Keratinocyte (primary cell): ENCODE measurements at regions not wholly inside any gene's neighbourhood (a gene's known extent, or its start where the extent isn't known, plus 50 kb on each side); places are given as distances from the start of the nearest gene placed in this dataset.

Experiments used
- CTCF ChIP-seq, 3 experiments: IDR thresholded peaks in 1 of 3; conservative IDR thresholded peaks in 1 of 3; optimal IDR thresholded peaks in 1 of 3; 2 replicates in 2 of 3; 3 replicates in 1 of 3; pipeline versions ENCODE3 to v1.5.1; 2011; ENCODE audit warnings: low read length in 3 of 3, mild to moderate bottlenecking in 3 of 3, moderate library complexity in 2 of 3, control low read depth in 1 of 3, inconsistent platforms in 1 of 3; ENCODE audit not compliant: insufficient read depth in 2 of 3; ENCODE audit errors: extremely low read depth in 1 of 3
- EZH2 ChIP-seq: IDR thresholded peaks from one replicate; pipeline ENCODE4 v1.6.1; 2012; ENCODE audit warnings: inconsistent platforms, mild to moderate bottlenecking, low read length, moderate library complexity

- TF ChIP-seq CTCF (optimal IDR thresholded peaks at IDR 0.05 in 1 of 3, IDR thresholded peaks at IDR 0.05 in 1 of 3, conservative IDR thresholded peaks at IDR 0.05 in 1 of 3; ENCODE audit: extremely low read depth in 1 of 3, insufficient read depth in 2 of 3, low read length in 3 of 3) (no peak), EZH2 (no peak)
Measured at GRCh38 chr4:189525304-189525703, 415.4 kb upstream of the FRG1 start.
